NCI-H82 treated with DMSO at 0.1 percent for 48 hours (cell line): ENCODE measurements at regions not wholly inside any gene's neighbourhood (a gene's known extent, or its start where the extent isn't known, plus 50 kb on each side); places are given as distances from the start of the nearest gene placed in this dataset.
"Not testable (repeated sequence)": the region's sequence is repeated elsewhere in the genome, so short reads cannot be mapped to it uniquely, and the experiment has no call there.

ENCODE experiments used
- DNase-seq: peaks from one replicate; lab custom pipeline; 2025; ENCODE audit not compliant: unreplicated experiment; lab: John Stamatoyannopoulos, UW

DNA sequence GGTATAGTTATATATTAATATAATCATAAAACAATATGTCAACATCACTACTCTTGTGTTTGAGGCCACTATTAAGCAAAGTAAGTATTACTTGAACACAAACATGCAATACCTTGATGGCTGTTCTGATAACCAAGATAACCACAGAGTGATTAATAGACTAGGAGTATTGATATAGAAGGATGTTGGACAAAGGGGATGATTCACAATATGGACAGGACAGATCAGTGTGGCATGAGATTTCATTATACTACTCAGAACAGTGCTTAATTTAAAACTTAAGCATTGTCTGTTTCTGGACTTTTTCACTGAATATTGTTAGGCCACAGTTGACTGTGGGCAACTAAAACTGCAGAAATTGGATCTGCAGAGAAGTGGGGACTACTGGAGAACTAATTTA, 384.2 kb downstream of the SLITRK1 start:
- DNase-seq, result no peak

DNA sequence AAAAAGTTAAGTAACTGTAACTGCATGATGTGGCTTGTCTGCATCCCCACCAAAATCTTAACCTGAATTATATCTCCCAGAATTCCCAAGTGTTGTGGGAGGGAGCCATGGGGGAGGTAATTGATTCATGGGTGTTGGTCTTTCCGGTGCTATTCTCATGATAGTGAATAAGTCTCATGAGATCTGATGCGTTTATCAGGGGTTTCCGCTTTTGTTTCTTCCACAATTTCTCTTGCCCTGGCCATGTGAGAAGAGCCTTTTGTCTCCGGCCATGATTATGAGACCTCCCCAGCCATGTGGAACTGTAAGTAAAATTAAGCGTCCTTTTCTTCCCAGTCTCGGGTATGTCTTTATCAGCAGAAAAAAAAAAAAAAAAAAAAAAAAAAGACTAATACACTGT, 385.8 kb downstream of the SLITRK1 start:
- no peak for DNase-seq

DNA sequence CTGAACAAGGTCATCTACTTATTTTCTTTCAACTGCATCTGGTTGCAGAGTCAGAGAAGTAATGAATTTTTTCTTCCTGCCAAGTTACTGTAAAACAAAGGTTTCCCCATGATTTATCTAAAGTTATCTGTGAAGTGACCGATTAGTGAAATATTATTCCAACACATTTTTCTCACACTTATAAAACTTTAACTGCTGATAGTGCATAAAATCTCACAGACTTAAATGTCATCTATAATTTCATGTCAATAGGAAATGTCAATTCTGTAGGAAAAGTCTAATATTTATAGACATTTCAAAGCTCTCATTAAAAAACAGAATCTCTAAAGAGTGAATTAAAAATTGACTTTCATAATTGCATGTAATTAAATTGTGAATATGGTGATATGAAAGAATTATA, 397.2 kb downstream of the SLITRK1 start:
- no peak for DNase-seq

DNA sequence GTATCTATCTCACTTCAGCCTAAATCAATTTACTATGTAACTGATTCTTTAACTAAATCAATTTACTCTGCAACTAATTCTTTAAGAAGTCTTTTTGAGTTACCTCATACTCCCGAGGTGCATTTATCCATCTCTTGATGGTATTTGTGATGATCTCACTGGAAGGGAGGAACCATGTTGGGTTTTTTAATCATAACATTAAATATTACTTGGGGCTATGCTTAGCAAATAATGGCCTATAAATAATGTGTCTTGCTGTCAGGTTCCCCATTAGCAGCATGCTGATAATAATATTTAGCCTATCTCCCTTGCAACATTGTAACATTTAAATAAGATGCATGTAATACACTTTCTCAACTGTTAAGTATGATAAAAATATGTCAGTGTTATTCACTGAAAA, 411.3 kb downstream of the SLITRK1 start:
- no peak for DNase-seq

DNA sequence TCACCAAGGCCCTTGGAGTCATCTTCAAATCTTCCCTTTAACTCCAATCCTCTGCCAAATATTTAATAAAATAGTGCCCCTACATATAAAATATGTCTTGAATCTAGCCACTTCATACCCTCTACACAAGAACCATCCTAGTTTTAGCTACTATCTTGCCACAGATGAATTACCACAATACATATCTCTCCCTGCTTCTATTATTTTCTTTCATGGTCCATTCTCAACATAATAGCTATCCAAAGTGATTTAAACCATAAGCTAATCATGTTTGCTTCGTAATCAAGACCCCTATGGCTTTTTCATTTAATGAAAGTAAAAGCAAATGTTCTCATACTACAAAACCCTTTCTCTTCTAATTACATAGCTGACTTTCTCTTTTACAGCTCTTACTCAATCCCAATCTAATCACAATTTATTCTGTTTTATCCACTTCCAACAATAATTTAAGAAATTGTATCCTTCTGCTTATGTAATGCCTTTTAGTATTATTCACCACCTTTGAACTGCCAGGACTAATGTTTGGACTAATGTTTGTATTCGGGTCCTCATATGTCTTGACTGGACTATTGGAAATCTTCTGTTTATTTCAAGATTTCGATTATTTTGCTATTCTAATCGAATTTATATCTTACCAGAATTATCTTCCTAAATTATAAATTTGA, 412.0 kb downstream of the SLITRK1 start:
- DNase-seq, result no peak

DNA sequence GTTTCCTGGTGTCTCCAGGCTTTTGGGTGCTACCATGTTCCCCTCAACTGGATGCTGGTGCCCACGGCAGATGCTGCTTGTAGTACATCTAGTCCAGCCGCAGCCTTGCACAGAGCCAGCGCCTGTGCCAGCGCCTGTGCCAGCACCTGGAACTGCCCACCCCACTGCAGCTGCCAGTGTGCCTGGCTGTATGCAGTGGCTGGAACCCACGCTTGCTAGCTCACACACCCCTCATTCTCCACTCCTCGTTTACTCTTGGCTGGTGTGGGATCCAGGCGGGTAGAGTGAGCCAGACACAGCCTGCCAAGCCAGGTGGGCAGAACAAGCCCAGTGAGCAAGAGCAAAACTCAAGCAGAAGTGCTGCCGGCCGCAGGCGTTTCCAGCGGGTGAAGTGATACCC, 428.6 kb downstream of the SLITRK1 start:
- DNase-seq, result no peak

DNA sequence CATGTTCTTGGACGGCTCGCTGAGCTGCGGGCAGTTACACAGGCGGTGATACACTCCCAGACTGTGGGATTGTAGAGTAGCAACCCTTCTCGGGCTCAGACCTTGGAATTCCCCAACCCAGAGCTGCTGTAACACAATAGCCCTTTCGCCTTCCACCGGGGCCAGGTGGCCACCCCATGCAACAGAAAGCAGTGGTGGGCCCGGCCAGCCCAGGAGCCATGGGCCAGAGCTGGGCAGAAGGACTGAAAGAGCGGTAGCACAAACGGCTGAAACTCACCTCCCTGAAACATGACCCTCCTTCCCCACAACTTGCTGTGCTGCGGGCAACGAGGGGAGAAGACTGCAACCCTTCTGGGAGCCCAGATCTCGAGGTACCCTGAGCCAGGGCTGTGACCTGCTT, 429.0 kb downstream of the SLITRK1 start:
- no peak for DNase-seq

DNA sequence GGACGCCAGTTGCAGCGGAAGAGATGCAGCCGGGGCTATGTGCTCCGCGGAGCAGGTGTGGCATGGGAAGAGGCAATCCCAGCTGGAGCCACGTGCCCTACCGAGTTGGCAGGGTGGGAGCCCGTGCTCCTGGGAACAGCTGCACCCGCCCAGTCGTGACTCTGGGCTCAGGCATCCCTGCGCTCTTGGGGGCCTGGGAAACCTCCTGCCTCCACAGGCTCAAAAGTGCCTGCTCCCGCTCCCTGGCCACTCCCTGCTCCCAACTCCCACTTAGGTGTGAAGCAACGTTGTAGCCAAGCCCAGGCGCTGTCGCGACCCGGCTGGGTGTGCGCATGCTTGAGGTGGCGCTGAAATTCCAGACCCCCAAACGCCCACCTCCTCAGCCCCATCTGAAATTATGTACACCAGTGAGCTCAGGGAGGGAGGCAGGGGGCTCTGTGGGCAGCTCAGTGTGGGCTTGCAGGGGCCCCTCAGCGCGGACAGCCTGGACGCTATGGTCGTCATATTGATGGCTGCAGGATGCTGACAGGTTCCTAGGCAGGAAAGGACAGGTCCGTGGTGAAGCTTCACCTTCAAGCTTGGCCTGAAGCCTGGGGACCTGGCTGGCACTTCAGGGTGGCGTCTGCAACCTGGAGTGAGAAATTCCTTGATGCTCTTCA, 429.9 kb downstream of the SLITRK1 start:
- DNase-seq, result no peak

DNA sequence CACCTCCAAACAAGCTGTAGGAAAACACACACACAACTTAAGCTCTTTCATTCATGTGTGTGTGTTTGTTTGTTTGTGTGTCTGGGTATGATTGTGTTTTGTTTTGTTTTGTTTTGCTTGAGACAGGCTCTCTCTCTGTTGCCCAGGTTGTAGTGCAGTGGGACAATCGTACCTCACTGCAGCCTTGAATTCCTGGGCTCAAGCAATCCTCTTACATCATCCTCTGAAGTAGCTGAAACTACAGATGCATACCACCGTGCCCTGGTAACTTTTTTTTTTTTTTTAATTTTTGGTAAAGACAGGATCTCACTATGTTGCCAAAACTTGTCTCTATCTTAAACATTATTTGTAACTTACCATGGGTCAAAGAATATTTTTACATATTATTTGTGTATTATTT, 431.7 kb downstream of the SLITRK1 start:
- DNase-seq, result no peak

DNA sequence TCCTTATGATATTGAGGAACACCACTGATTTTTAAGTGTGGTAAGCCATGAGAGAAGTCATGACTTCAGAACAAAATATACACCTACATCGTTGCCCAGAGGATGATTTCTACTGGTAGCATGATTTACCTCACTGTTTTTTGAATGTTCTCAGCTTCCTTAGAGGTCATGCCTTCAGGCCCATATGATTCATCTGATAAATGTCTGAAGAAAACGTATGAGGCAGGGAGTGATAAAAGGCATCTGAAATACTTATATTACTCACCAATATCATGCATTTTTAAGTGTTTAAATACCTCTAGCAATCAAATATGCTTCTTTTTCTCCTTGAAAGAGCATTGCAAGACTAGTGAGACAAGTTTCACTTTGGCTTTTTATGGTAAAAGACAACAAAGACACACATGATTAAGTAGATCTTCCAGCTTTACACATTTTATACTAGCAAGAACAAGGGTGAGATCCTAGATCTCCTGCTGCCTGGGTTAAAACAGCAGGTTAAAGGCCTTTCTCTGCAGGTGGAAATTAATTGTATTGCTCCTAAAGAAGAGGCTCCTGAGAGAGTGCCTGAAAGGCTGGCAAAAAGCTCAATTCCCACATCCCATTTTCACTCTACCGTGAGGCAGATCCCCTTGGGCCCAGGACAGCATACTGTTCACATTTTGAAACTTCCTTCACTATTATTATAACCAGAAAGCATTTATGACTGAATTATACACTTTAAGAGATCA, 432.4 kb downstream of the SLITRK1 start:
- DNase-seq, result no peak

DNA sequence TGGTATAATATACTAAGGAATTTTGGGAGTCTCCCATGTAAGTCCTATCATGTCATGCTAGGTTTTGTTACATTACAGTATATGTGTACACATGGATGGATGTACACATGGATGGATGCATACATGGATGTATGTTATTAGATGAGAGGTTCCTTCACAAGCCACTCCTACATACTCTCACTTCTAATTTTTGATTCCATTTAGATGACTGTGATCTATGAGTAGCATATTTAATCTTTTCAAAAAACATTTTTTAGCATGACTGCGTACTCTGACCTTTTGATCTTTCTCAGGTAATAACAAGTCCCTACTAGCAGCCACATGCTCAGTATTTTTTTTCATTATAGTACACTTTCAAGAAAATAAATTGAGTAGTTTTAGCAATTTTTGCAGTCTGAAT, 441.8 kb downstream of the SLITRK1 start:
- no peak for DNase-seq

DNA sequence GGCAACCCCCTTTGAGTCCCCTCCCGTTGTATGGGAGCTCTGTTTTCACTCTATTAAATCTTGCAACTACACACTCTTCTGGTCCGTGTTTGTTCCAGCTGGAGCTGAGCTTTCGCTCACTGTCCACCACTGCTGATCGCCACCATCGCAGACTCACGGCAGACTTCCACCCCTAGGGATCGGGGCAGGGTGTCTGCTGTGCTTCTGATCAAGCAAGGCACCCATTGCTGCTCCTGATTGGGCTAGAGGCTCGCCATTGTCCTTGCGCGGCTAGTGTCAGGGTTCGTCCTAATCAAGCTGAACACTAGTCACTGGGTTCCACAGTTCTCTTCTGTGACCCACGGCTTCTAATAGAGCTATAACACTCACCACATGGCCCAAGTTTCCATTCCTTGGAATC, 442.8 kb downstream of the SLITRK1 start:
- not testable (repeated sequence) for DNase-seq

DNA sequence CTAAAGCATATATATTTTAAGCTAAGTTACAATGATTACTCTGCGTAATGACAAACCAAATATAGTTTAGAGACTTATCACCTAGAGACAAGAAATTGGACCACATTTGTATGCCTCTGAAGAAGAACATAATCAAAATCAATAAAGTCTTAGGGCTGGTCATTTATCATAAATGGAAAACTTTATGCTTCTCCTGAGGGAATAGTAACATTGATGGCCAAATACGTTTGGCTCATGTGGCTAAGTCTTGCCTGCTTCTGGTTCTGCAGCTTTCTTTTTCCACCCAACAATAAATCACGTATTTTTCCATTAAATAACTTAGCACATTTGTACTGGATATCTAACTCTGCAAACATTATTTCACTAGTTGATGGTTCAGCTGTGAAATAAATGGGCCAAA, 458.4 kb downstream of the SLITRK1 start:
- no peak for DNase-seq

DNA sequence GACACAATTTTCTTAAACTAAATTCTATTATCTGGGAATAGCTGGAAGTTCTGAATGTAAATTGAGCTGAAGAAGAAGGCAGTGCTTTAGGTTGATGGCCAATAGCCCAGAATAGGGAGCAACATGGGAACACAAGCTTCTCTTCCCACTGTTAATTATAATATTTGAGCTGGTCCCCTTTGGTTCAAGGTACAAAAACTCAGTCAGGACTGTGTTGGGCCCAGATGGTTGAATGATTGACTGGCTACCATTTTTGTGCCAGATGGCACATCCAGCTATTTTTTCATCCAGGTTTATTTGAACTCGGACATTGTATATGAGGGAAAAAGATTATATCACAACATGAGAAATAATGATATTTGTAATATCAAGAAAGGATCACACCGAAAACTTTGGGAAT, 458.9 kb downstream of the SLITRK1 start:
- DNase-seq, result no peak

DNA sequence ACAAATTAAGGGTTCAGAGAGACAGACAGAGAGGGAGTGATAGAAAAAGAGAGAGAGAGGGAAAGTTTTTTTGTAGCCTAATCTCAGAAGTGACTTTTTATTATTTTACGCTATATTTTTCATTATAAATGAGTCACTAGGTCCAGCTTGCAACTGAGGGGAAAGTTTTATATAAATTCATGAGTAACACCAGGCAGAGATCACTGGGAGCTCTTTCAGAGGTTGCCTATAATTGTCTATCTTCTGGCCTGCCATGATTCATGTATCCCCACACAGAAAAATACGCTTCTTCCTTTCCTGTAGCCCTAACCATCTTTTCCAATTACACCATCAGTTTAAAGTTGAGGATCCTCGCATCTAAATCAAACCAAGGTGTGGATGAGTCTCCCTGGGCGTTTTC, 467.9 kb downstream of the SLITRK1 start:
- no peak for DNase-seq

DNA sequence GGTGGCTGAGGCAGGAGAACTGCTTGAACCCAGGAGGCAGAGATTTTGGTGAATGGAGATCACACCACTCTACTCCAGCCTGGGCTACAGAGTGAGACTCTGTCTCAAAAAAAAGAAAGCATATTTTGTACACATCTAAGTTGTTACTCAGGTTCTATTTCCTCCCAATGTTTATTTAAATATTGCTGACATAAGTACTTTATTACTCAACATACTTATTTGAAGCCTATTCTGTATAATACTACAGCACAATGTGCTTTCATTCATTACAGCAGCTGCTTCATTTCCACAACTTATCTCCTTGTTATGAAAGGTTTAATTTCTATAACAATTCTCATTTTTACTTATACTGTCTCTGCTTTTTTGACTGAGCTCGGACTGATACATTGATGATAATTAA, 495.7 kb downstream of the SLITRK1 start:
- DNase-seq, result no peak

DNA sequence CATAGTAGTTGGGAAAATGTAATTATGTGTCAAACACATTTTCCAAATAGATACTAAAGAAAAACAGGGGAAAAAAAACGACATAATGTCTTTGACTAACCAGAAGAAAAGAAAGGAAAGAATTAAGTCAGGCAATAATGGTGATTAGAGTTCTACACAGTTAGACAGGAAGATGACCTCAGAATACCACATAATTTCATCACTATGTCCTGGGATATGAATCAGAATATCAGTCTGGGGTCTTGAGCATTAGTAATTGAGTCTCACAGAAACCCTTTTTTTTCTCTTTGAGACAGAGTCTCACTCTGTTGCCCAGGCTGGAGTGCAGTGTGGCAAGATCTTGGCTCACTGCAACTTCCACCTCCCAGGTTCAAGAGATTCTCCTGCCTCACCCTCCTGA, 503.4 kb downstream of the SLITRK1 start:
- no peak for DNase-seq

DNA sequence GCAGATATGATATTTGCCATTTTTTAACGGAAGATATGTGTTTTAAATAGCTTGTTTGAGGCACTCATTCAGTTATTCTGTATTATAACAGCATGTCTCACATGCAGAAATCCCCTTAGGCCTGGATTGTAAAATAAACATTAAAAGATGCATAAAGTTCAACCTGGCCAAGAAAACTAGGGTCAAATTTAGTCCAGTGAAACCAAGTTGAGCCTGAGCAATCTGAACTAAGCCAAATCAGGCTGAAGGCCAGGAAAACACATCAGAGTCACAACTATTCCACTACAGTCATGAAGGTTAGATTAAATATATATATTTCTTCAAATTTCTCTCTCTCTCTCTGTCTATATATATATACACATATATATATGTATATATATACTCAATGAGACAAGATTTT, 504.8 kb downstream of the SLITRK1 start:
- no peak for DNase-seq

DNA sequence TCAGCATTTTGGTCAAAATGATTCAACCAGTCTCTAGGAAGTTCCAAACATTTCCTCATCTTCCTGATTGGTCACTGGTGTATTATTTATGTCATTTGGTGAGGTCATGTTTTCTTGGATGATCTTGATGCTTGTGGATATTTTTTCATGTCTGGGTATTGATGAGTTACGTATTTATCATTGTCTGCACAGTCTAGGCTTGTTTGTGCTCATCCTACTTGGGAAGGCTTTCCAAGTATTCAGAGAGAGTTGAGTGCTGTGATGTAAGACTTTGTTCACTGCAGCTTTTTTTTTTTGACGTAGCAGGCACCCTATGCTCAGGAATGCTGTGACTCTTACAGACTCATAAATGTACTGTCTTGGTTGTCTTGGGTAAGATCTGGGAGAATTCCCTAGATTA, 509.5 kb downstream of the SLITRK1 start:
- no peak for DNase-seq

DNA sequence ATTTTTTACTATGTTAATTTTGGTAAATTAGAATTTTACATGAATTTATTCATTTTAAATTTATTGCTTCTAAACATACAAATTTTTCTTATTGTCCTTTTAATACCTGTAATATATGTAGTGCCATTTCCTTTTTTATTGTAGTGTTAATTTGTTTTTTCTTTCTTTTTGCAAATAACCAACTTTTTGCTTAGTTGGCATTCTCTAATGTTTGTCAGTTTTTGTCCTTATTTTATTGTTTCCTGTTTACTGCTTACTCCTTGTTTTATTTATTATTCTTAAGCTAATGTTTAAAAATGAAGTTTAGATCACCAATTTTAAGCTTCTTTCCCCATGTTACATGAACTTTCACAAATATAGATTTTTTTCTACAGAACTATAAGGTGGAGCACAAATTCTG, 516.6 kb downstream of the SLITRK1 start:
- DNase-seq, result no peak

DNA sequence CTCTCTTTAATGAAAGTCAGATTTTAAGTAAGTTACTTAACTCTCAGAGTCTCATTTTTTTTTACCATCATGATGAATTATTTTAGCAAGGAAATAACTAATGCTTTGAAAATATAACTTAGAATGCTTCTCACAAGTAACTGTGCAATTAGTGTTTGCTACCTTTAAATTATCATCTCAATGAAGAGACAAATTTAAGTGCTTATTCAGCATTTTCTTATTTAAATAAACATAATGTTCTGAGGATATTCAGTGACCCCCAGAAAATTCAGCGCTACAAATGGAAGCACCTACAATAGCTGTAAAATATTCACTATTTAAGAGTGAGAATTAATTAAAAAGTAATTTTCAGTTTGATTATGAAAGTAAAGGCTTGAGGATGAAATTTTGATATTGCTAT, 527.2 kb downstream of the SLITRK1 start:
- no peak for DNase-seq

DNA sequence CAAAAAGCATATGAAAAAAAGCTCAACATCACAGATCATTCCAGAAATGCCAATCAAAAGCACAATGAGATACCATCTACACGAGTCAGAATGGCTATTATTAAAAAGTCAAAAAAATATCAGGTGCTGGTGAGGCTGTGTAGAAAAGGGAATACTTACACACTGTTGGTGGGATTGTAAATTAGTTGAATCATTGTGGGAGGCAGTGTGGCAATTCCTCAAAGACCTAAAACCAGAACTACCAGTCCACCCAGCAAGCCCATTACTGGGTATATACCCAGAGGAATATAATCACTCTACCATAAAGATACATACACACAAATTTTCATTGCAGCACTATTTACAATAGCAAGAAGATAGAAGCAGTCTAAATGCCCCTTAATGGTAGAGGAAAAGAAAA, 529.9 kb downstream of the SLITRK1 start:
- no peak for DNase-seq

DNA sequence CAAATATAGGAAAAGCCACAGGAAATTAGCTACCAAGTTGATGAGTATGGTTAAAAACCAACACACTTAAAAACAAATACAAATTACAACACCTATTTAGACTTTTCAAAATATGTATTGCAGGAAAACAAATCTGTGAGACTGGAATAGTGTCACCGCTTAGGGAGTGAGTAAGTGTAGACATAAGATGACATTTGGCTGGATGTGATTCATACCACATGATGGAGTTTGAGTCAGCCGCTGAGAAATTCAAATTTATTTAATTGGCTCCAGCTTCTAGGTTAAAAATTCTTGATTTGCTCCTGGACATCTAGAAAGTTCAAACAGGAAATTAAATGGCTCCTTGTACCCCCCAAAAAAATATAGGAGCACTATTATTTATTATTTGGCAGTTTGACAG, 531.7 kb downstream of the SLITRK1 start:
- no peak for DNase-seq
